ENCODE measurements at regions not wholly inside any gene's neighbourhood (a gene's known extent, or its start where the extent isn't known, plus 50 kb on each side); places are given as distances from the start of the nearest gene placed in this dataset.

- ChIA-PET CTCF (interaction anchor here (0.6 to 1.0 kb wide), 2 partner anchors 37 to 85 kb away, joined by 3 read pairs; no protein-coding TSS in a partner anchor), POLR2A (interaction anchor here (1.3 kb wide), 1 partner anchor 13 kb away, joined by 3 read pairs; no protein-coding TSS in a partner anchor)
- intact Hi-C loops (cut with micrococcal nuclease), result no loop called here
- no TSS peak for BruUV-seq (replicated peaks)
- Mint-ChIP-seq H3K9me3 (ENCODE audit: unreplicated experiment) (no peaks in the 10 kb centered on the region), H3K4me3 (ENCODE audit: unreplicated experiment) (no peak overlapping the region), H3K27ac (ENCODE audit: low read depth, unreplicated experiment) (no peak overlapping the region), H3K27me3 (ENCODE audit: insufficient read depth, unreplicated experiment) (no peaks in the 10 kb centered on the region), H3K4me1 (ENCODE audit: insufficient read depth, unreplicated experiment) (no peaks in the 10 kb centered on the region), H3K36me3 (ENCODE audit: insufficient read depth, unreplicated experiment) (no peaks in the 10 kb centered on the region)
- DNase-seq (ENCODE audit: unreplicated experiment), result no peak
- TF ChIP-seq, protein P1, sequence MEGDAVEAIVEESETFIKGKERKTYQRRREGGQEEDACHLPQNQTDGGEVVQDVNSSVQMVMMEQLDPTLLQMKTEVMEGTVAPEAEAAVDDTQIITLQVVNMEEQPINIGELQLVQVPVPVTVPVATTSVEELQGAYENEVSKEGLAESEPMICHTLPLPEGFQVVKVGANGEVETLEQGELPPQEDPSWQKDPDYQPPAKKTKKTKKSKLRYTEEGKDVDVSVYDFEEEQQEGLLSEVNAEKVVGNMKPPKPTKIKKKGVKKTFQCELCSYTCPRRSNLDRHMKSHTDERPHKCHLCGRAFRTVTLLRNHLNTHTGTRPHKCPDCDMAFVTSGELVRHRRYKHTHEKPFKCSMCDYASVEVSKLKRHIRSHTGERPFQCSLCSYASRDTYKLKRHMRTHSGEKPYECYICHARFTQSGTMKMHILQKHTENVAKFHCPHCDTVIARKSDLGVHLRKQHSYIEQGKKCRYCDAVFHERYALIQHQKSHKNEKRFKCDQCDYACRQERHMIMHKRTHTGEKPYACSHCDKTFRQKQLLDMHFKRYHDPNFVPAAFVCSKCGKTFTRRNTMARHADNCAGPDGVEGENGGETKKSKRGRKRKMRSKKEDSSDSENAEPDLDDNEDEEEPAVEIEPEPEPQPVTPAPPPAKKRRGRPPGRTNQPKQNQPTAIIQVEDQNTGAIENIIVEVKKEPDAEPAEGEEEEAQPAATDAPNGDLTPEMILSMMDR (IDR thresholded peaks at IDR 0.05; ENCODE audit: unreplicated experiment), result no peak
Observed at GRCh38 chr11:46223252-46223513, 54.3 kb upstream of the CREB3L1 start.

- POLR2A ChIA-PET, result interaction anchor here (1.3 kb wide), 1 partner anchor 13 kb away, joined by 3 read pairs; no protein-coding TSS in a partner anchor
Observed at GRCh38 chr11:46222490-46223251, 54.8 kb upstream of the CREB3L1 start.

DNA sequence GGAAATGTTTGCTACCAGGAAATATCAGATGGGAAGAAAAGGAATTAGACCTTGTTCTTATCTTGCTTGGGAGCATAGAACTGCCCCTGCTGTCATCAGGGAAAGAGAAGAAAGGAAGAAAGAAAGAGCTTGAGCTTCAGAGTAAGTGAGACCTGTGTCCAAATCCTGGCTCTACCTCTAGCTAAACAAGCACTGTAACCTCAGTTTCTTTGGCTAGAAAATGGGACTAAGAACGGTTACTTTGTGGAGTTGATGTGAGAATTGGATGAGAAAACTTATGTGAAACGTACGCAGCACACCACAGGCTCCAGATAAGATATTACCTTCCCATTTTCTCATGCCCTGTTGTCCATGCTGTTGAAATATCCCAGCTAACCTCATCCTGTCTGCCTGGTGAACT lies 57.1 kb upstream of the CREB3L1 start:
- no peaks in the 10 kb centered on the region for H3K4me1 Mint-ChIP-seq (ENCODE audit: insufficient read depth, unreplicated experiment)
- H3K27ac Mint-ChIP-seq (ENCODE audit: low read depth, unreplicated experiment), result no peak overlapping the region
- no peaks in the 10 kb centered on the region for H3K9me3 Mint-ChIP-seq (ENCODE audit: unreplicated experiment)
- TF ChIP-seq, protein P1 (IDR thresholded peaks at IDR 0.05; ENCODE audit: unreplicated experiment), result no peak
- BruUV-seq (replicated peaks), result no TSS peak
- DNase-seq (ENCODE audit: unreplicated experiment), result no peak
- H3K27me3 Mint-ChIP-seq (ENCODE audit: insufficient read depth, unreplicated experiment), result no peaks in the 10 kb centered on the region
- ChIA-PET POLR2A (no interaction called here), CTCF (interaction anchor here (1.2 kb wide), 1 partner anchor 94 kb away, joined by 3 read pairs; no protein-coding TSS in a partner anchor)
- no peak overlapping the region for H3K4me3 Mint-ChIP-seq (ENCODE audit: unreplicated experiment)
- no peaks in the 10 kb centered on the region for H3K36me3 Mint-ChIP-seq (ENCODE audit: insufficient read depth, unreplicated experiment)
- intact Hi-C loops (cut with micrococcal nuclease), result no loop called here

More at GRCh38 chr11:46222490-46223251, 54.8 kb upstream of the CREB3L1 start:
- BruUV-seq (replicated peaks), result no TSS peak
- Mint-ChIP-seq H3K27ac (ENCODE audit: low read depth, unreplicated experiment) (no peak overlapping the region), H3K4me1 (ENCODE audit: insufficient read depth, unreplicated experiment) (no peaks in the 10 kb centered on the region), H3K27me3 (ENCODE audit: insufficient read depth, unreplicated experiment) (no peaks in the 10 kb centered on the region), H3K4me3 (ENCODE audit: unreplicated experiment) (no peak overlapping the region), H3K36me3 (ENCODE audit: insufficient read depth, unreplicated experiment) (no peaks in the 10 kb centered on the region), H3K9me3 (ENCODE audit: unreplicated experiment) (no peaks in the 10 kb centered on the region)
- no peak for DNase-seq (ENCODE audit: unreplicated experiment)
- TF ChIP-seq, protein P1 (IDR thresholded peaks at IDR 0.05; ENCODE audit: unreplicated experiment), result no peak
- intact Hi-C loops (cut with micrococcal nuclease), result no loop called here
- CTCF ChIA-PET, result interaction anchor here (0.6 to 1.0 kb wide), 2 partner anchors 37 to 85 kb away, joined by 3 read pairs; no protein-coding TSS in a partner anchor

GRCh38 chr11:46216765-46217089 lies 60.7 kb upstream of the CREB3L1 start:
- Mint-ChIP-seq H3K27ac (ENCODE audit: low read depth, unreplicated experiment) (peak overlapping the region; percentile 26), H3K4me3 (ENCODE audit: unreplicated experiment) (no peak overlapping the region), H3K27me3 (ENCODE audit: insufficient read depth, unreplicated experiment) (no peaks in the 10 kb centered on the region), H3K4me1 (ENCODE audit: insufficient read depth, unreplicated experiment) (no peaks in the 10 kb centered on the region), H3K9me3 (ENCODE audit: unreplicated experiment) (no peaks in the 10 kb centered on the region), H3K36me3 (ENCODE audit: insufficient read depth, unreplicated experiment) (no peaks in the 10 kb centered on the region)
- ChIA-PET POLR2A (no interaction called here), CTCF (no interaction called here)
- TF ChIP-seq, protein P1 (IDR thresholded peaks at IDR 0.05; ENCODE audit: unreplicated experiment), result no peak
- intact Hi-C loops (cut with micrococcal nuclease), result no loop called here
- BruUV-seq (replicated peaks), result no TSS peak
- no peak for DNase-seq (ENCODE audit: unreplicated experiment)

Data from MCF 10A (cell line).